IMR-90 (cell line): ENCODE measurements at regions not wholly inside any gene's neighbourhood (a gene's known extent, or its start where the extent isn't known, plus 50 kb on each side); places are given as distances from the start of the nearest gene placed in this dataset.

Source experiments
- ATAC-seq: fragments of 200-7000 bp; cut with Tn5 transposase; 2 replicates; pipeline ENCODE4 v1.9.1; 2020; ENCODE audit warnings: low read depth, mild to moderate bottlenecking, moderate library complexity
- BruUV-seq: library from RNA; stranded (reverse); fragments of 400-500 nt; replicated peaks from 2 replicates; lab custom pipeline; 2021; lab: Mats Ljungman, UMichigan
- CTCF ChIA-PET: fragments of 300-600 bp; formaldehyde crosslinking; extraction: SDS; loops from one replicate; lab custom pipeline; 2021; ENCODE audit warnings: antibody characterized with exemption; lab: Yijun Ruan, JAX
- POLR2A ChIA-PET: fragments of 300-600 bp; sonication (Branson Sonifier 250); formaldehyde crosslinking; loops from one replicate; lab custom pipeline; 2022; ENCODE audit warnings: antibody characterized with exemption; ENCODE audit not compliant: unreplicated experiment; lab: Charles Lee
- DNase-seq: peaks from one replicate; pipeline ENCODE4 v3.0.0; 2013
- H2AFZ ChIP-seq: replicated peaks from 2 replicates; pipeline ENCODE3; 2013; ENCODE audit warnings: low read length, mild to moderate bottlenecking; ENCODE audit not compliant: poor library complexity
- H2AK5ac ChIP-seq: 2 replicates; pipeline ENCODE4 v1.6.1; 2013; ENCODE audit warnings: low read depth, low read length, inconsistent platforms
- H2AK9ac ChIP-seq: replicated peaks from 2 replicates; pipeline ENCODE3; 2013; ENCODE audit warnings: mild to moderate bottlenecking, low read depth, low read length, moderate library complexity; ENCODE audit not compliant: poor library complexity
- H2BK120ac ChIP-seq: 2 replicates; pipeline ENCODE4 v1.6.1; 2013; ENCODE audit warnings: low read depth, low read length, inconsistent platforms
- H2BK15ac ChIP-seq: 3 replicates; pipeline ENCODE4 v1.6.1; 2013; ENCODE audit warnings: low read depth, low read length, inconsistent platforms
- H2BK20ac ChIP-seq: 2 replicates; pipeline ENCODE4 v1.6.1; 2013; ENCODE audit warnings: low read depth, mild to moderate bottlenecking, inconsistent platforms, low read length, moderate library complexity
- H2BK5ac ChIP-seq: 2 replicates; pipeline ENCODE4 v1.6.1; 2013; ENCODE audit warnings: mild to moderate bottlenecking, low read depth, low read length, inconsistent platforms; ENCODE audit not compliant: poor library complexity, severe bottlenecking
- H3K14ac ChIP-seq: replicated peaks from 2 replicates; pipeline ENCODE4 v1.6.1; 2013; ENCODE audit warnings: low read depth, low read length, inconsistent platforms
- H3K18ac ChIP-seq: 2 replicates; pipeline ENCODE4 v1.6.1; 2013; ENCODE audit warnings: low read depth, low read length, control low read depth
- H3K23ac ChIP-seq: 2 replicates; pipeline ENCODE4 v1.6.1; 2013; ENCODE audit warnings: low read depth, low read length, inconsistent platforms
- H3K27ac ChIP-seq: 2 replicates; pipeline ENCODE4 v1.5.1; 2013; ENCODE audit warnings: mild to moderate bottlenecking, control low read depth, low read length; ENCODE audit not compliant: insufficient read depth
- H3K27me3 ChIP-seq: 2 replicates; pipeline ENCODE4 v1.6.1; 2013; ENCODE audit warnings: low read length; ENCODE audit not compliant: control insufficient read depth, insufficient read depth
- H3K36me3 ChIP-seq: 2 replicates; pipeline ENCODE4 v1.6.1; 2013; ENCODE audit warnings: low read length, mixed read lengths; ENCODE audit not compliant: control insufficient read depth, insufficient read depth
- H3K4ac ChIP-seq: 2 replicates; pipeline ENCODE4 v1.6.1; 2013; ENCODE audit warnings: low read depth, low read length, inconsistent platforms
- H3K4me1 ChIP-seq: 2 replicates; pipeline ENCODE4 v1.6.1; 2013; ENCODE audit warnings: low read length, mixed read lengths; ENCODE audit not compliant: control insufficient read depth, insufficient read depth
- H3K4me2 ChIP-seq: 2 replicates; pipeline ENCODE4 v1.6.1; 2013; ENCODE audit warnings: low read depth, mild to moderate bottlenecking, control low read depth, low read length, moderate library complexity
- H3K4me3 ChIP-seq: 2 replicates; pipeline ENCODE4 v1.5.1; 2013; ENCODE audit warnings: low read depth, mild to moderate bottlenecking, control low read depth, low read length, moderate library complexity; ENCODE audit not compliant: insufficient read depth
- H3K56ac ChIP-seq: 2 replicates; pipeline ENCODE4 v1.6.1; 2013; ENCODE audit warnings: low read length, inconsistent platforms; ENCODE audit not compliant: insufficient read depth; ENCODE audit errors: extremely low read depth
- H3K79me1 ChIP-seq, 2 experiments: 2 replicates each; pipeline ENCODE4 v1.6.1; 2013; ENCODE audit warnings: low read length in 2 of 2, inconsistent platforms in 1 of 2, low read depth in 1 of 2
- H3K9ac ChIP-seq: 2 replicates; pipeline ENCODE4 v1.6.1; 2013; ENCODE audit warnings: low read depth, low read length, control low read depth
- H3K9me1 ChIP-seq: 2 replicates; pipeline ENCODE4 v1.6.1; 2013; ENCODE audit warnings: low read length, inconsistent platforms; ENCODE audit not compliant: insufficient read depth
- H3K9me3 ChIP-seq: 2 replicates; pipeline ENCODE4 v1.6.1; 2013; ENCODE audit warnings: low read length; ENCODE audit not compliant: control insufficient read depth, insufficient read depth
- H4K20me1 ChIP-seq: 2 replicates; pipeline ENCODE4 v1.6.1; 2013; ENCODE audit warnings: low read length, inconsistent platforms; ENCODE audit not compliant: insufficient read depth
- H4K5ac ChIP-seq: 2 replicates; pipeline ENCODE4 v1.6.1; 2013; ENCODE audit warnings: mild to moderate bottlenecking, low read depth, low read length, control low read depth
- H4K8ac ChIP-seq, 2 experiments: 2 replicates each; pipeline ENCODE4 v1.6.1; 2013; ENCODE audit warnings: low read depth in 2 of 2, low read length in 2 of 2, control low read depth in 1 of 2, inconsistent platforms in 1 of 2
- H4K91ac ChIP-seq: 2 replicates; pipeline ENCODE4 v1.6.1; 2013; ENCODE audit warnings: low read depth, low read length, inconsistent platforms; ENCODE audit not compliant: insufficient read depth
- BHLHE40 ChIP-seq: fragments of 150-350 bp; IDR thresholded peaks from 2 replicates; pipeline ENCODE4 v1.6.1; 2016; ENCODE audit warnings: mild to moderate bottlenecking, low read depth, low read length
- CHD1 ChIP-seq: IDR thresholded peaks from 2 replicates; pipeline ENCODE4 v1.6.1; 2012; ENCODE audit warnings: low read depth, low read length, improper control_type of control experiment
- SMC3 ChIP-seq: fragments of 150-350 bp; IDR thresholded peaks from 2 replicates; pipeline ENCODE4 v1.6.1; 2016; ENCODE audit warnings: low read depth, mild to moderate bottlenecking, antibody characterized with exemption, low read length, moderate library complexity
- WGBS, 2 experiments: methylation state at CpG; one replicate each; pipeline versions ENCODE4 v1.1.5 to v1.1.7; 2013; ENCODE audit warnings: missing lambda C conversion rate in 2 of 2; ENCODE audit not compliant: insufficient read length in 1 of 2; ENCODE audit errors: extremely low coverage in 2 of 2; 5-methylcytosine and 5-hydroxymethylcytosine counted together
- dilution Hi-C: fragments of 300-500 bp; cut with HindIII; formaldehyde crosslinking; loops from one replicate; pipeline ENCODE4 v1.14.3; 2018; ENCODE audit warnings: low sequenced_read_pairs; ENCODE audit not compliant: unreplicated experiment
- in situ Hi-C: fragments of 300-500 bp; cut with MboI; formaldehyde crosslinking; loops from 3 replicates; pipeline ENCODE4 v1.14.3; 2019; ENCODE audit warnings: low sequenced_read_pairs, inconsistent platforms, mixed read lengths
- intact Hi-C: fragments of 100-400 bp; cut with micrococcal nuclease; formaldehyde crosslinking; loops from 2 replicates; pipeline ENCODE4 v1.10.0; 2022
- TF ChIP-seq, protein P1 (sequence below): fragments of 150-350 bp; IDR thresholded peaks from 2 replicates; pipeline ENCODE4 v1.6.1; 2017; ENCODE audit warnings: mild to moderate bottlenecking, antibody characterized with exemption, low read length, low read depth

DNA sequence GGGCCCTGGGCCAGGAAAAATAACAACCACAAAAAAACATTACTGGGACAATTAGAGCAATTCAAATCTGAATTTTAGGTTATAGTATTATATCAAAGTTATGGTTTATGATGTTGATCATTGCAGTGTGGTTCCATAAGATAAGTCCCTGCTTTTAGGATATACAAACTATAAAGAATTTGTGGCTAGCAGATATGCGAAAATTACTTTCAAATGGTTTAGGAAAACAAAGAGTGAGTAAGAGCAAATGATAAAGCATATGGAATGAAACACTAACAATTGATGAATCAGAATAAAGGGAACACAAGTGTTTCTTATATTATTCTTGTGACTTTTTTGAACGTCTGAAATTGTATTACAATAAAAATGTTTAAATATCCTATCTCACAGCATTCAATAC, 64.4 kb upstream of the HECTD2 start:
- TF ChIP-seq SMC3 (no peak), BHLHE40 (no peak), CHD1 (no peak)
- TF ChIP-seq, protein P1, sequence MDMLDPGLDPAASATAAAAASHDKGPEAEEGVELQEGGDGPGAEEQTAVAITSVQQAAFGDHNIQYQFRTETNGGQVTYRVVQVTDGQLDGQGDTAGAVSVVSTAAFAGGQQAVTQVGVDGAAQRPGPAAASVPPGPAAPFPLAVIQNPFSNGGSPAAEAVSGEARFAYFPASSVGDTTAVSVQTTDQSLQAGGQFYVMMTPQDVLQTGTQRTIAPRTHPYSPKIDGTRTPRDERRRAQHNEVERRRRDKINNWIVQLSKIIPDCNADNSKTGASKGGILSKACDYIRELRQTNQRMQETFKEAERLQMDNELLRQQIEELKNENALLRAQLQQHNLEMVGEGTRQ, result no peak
- Histone ChIP-seq H3K4me3 (no peak overlapping the region), H2AK9ac (no peak overlapping the region), H4K5ac (no peak overlapping the region), H2BK15ac (no peak overlapping the region), H3K18ac (no peak overlapping the region), H3K79me1 (no peaks in the 10 kb centered on the region), H3K4ac (no peak overlapping the region), H3K14ac (no peak overlapping the region), H3K36me3 (no peaks in the 10 kb centered on the region), H2AK5ac (no peak overlapping the region), H2BK120ac (no peak overlapping the region), H2AFZ (no peak overlapping the region), H3K4me1 (peaks cover 16% of the 10 kb centered on the region), H2BK20ac (no peak overlapping the region), H3K9ac (no peak overlapping the region), H3K27ac (no peak overlapping the region), H4K8ac (no peak overlapping the region), H4K20me1 (no peaks in the 10 kb centered on the region), H4K91ac (no peak overlapping the region), H3K27me3 (no peaks in the 10 kb centered on the region), H3K23ac (no peak overlapping the region), H2BK5ac (no peak overlapping the region), H3K9me3 (no peaks in the 10 kb centered on the region), H3K9me1 (peaks cover 8% of the 10 kb centered on the region), H3K4me2 (no peak overlapping the region), H3K56ac (no peak overlapping the region)
- ChIA-PET CTCF (interaction anchor here (0.6 to 2.2 kb wide), 3 partner anchors 47 to 1091 kb away, joined by 3 to 10 read pairs (median 4); no protein-coding TSS in a partner anchor), POLR2A (no interaction called here)
- WGBS, 2 experiments, result no CpG with 5 or more reads among the region's 2 CpGs
- ATAC-seq (no peak), DNase-seq (peak; percentile 67)
- intact Hi-C loops (no loop called here), dilution Hi-C loops (no loop called here), in situ Hi-C loops (no loop called here)
- BruUV-seq, result no TSS peak
